ENCODE measurements at regions not wholly inside any gene's neighbourhood (a gene's known extent, or its start where the extent isn't known, plus 50 kb on each side); places are given as distances from the start of the nearest gene placed in this dataset.

- peaks cover 0 to 5% of the 10 kb centered on the region in 2 experiments; a peak in 1 of 4 replicates for H3K4me1 ChIP-seq (ENCODE audit: control insufficient read depth in 1 of 2, insufficient read depth in 2 of 2, low read length in 2 of 2)
- DNase-seq (ENCODE audit: low read depth, low spot score) (no peak), ATAC-seq (no peak)
- no peak overlapping the region for H3K27ac ChIP-seq (ENCODE audit: low read depth, low read length)
- H3K79me2 ChIP-seq (ENCODE audit: insufficient read depth, low read length): no peaks in the 10 kb centered on the region
- CTCF ChIA-PET: no interaction called here
- 0 out of 2 replicates have a peak, but pooled peaks cover 5% of the 10 kb centered on the region for H3K9me2 ChIP-seq (ENCODE audit: insufficient read depth)
- RAD21 ChIA-PET (ENCODE audit: low non-redundant PET in 1 of 2, low total read pairs in 2 of 2, uncharacterized antibody in 2 of 2, unreplicated experiment in 2 of 2): no interaction called here
- no peaks in the 10 kb centered on the region for H3K9me3 ChIP-seq (ENCODE audit: control insufficient read depth in 1 of 2, insufficient read depth in 1 of 2, low read depth in 1 of 2, low read length in 2 of 2)
- H3K27me3 ChIP-seq (ENCODE audit: insufficient read depth, low read length): no peaks in the 10 kb centered on the region
- TF ChIP-seq FOSL1 (IDR thresholded peaks at IDR 0.05; ENCODE audit: low read depth): no peak
- no peak for TF ChIP-seq RAD21 (IDR thresholded peaks at IDR 0.05; ENCODE audit: low read depth)
- no peak for TF ChIP-seq POLR2AphosphoS5 (IDR thresholded peaks at IDR 0.05; ENCODE audit: low read depth, low read length)
- no peak for TF ChIP-seq EZH2phosphoT487 (IDR thresholded peaks at IDR 0.05; ENCODE audit: borderline replicate concordance)
- no peak for TF ChIP-seq TCF7L2 (IDR thresholded peaks at IDR 0.05; ENCODE audit: borderline replicate concordance, extremely low read depth, insufficient read depth, insufficient read length)
- TF ChIP-seq MAX (IDR thresholded peaks at IDR 0.05): no peak
- no peak for TF ChIP-seq YY1 (IDR thresholded peaks at IDR 0.05; ENCODE audit: extremely low read depth, insufficient replicate concordance, low read depth, low read length)
- TF ChIP-seq, protein P1, sequence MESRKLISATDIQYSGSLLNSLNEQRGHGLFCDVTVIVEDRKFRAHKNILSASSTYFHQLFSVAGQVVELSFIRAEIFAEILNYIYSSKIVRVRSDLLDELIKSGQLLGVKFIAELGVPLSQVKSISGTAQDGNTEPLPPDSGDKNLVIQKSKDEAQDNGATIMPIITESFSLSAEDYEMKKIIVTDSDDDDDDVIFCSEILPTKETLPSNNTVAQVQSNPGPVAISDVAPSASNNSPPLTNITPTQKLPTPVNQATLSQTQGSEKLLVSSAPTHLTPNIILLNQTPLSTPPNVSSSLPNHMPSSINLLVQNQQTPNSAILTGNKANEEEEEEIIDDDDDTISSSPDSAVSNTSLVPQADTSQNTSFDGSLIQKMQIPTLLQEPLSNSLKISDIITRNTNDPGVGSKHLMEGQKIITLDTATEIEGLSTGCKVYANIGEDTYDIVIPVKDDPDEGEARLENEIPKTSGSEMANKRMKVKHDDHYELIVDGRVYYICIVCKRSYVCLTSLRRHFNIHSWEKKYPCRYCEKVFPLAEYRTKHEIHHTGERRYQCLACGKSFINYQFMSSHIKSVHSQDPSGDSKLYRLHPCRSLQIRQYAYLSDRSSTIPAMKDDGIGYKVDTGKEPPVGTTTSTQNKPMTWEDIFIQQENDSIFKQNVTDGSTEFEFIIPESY (IDR thresholded peaks at IDR 0.05; ENCODE audit: extremely low read depth, insufficient replicate concordance, low read length): no peak
- intact Hi-C loops (cut with micrococcal nuclease): no loop called here
- no peak overlapping the region for H3K4me3 ChIP-seq (replicated peaks in 1 of 2; ENCODE audit: low read depth in 1 of 2, low read length in 2 of 2)
- no peak overlapping the region for H3K4me2 ChIP-seq (ENCODE audit: low read length)
- BruUV-seq (replicated peaks): no TSS peak
- no peak overlapping the region for H2AFZ ChIP-seq (ENCODE audit: low read depth, low read length, poor library complexity, severe bottlenecking)
- no peaks in the 10 kb centered on the region for H3K36me3 ChIP-seq (ENCODE audit: control insufficient read depth in 1 of 2, insufficient read depth in 2 of 2, low read length in 2 of 2)
- POLR2A ChIA-PET: no interaction called here
- no peaks in the 10 kb centered on the region; the same call in 1 of the 2 replicates for H4K20me1 ChIP-seq (ENCODE audit: insufficient read depth)
- H3K9ac ChIP-seq (ENCODE audit: low read length): no peak overlapping the region
Measured at GRCh38 chr13:73820688-73821087, 313.5 kb downstream of the KLF12 start.

Measured in HCT116 (cell line).